HG03097 (cell line): ENCODE measurements at regions not wholly inside any gene's neighbourhood (a gene's known extent, or its start where the extent isn't known, plus 50 kb on each side); places are given as distances from the start of the nearest gene placed in this dataset.
A peak's percentile ranks its signal among the peaks of the same experiment; 100 is the strongest.

Experiments
- ATAC-seq: cut with Tn5 transposase; IDR thresholded peaks from one replicate; pipeline ENCODE4 v1.9.1; 2021; ENCODE audit not compliant: unreplicated experiment, low FRiP score

GRCh38 chr13:48761256-48761655 lies 107.5 kb downstream of the CYSLTR2 start:
- no peak for ATAC-seq

- ATAC-seq, result peak; percentile 93
These were observed 115.5 kb downstream of the CYSLTR2 start for GRCh38 chr13:48769107-48769704.

- no peak for ATAC-seq
These were observed 116.6 kb downstream of the CYSLTR2 start for GRCh38 chr13:48770372-48770771.

- ATAC-seq, result no peak
These were observed 119.2 kb downstream of the CYSLTR2 start for GRCh38 chr13:48772908-48773307.

- no peak for ATAC-seq
These were observed 120.0 kb downstream of the CYSLTR2 start for GRCh38 chr13:48773531-48774275.

GRCh38 chr13:48775285-48775684 lies 121.6 kb downstream of the CYSLTR2 start:
- no peak for ATAC-seq

- ATAC-seq, result no peak
These were observed 122.1 kb downstream of the CYSLTR2 start for GRCh38 chr13:48775804-48776203.

- ATAC-seq, result no peak
These were observed 122.7 kb downstream of the CYSLTR2 start for GRCh38 chr13:48776401-48776800.

- ATAC-seq, result no peak
These were observed 124.9 kb downstream of the CYSLTR2 start for GRCh38 chr13:48778610-48779009.

GRCh38 chr13:48780713-48781341 lies 127.1 kb downstream of the CYSLTR2 start:
- no peak for ATAC-seq

- no peak for ATAC-seq
These were observed 128.7 kb downstream of the CYSLTR2 start for GRCh38 chr13:48782429-48782840.

GRCh38 chr13:48783181-48783630 lies 129.5 kb downstream of the CYSLTR2 start:
- no peak for ATAC-seq

- ATAC-seq, result no peak
These were observed 130.0 kb downstream of the CYSLTR2 start for GRCh38 chr13:48783695-48784230.

- ATAC-seq, result no peak
These were observed 131.3 kb downstream of the CYSLTR2 start for GRCh38 chr13:48784916-48785548.

- no peak for ATAC-seq
These were observed 136.5 kb downstream of the CYSLTR2 start for GRCh38 chr13:48790199-48790598.

- ATAC-seq, result no peak
These were observed 137.2 kb downstream of the CYSLTR2 start for GRCh38 chr13:48790966-48791365.

- ATAC-seq, result no peak
These were observed 143.4 kb downstream of the CYSLTR2 start for GRCh38 chr13:48797127-48797526.

- ATAC-seq, result no peak
These were observed 144.0 kb downstream of the CYSLTR2 start for GRCh38 chr13:48797761-48798160.

GRCh38 chr13:48798180-48798579 lies 144.5 kb downstream of the CYSLTR2 start:
- ATAC-seq, result no peak

GRCh38 chr13:48801255-48801654 lies 147.5 kb downstream of the CYSLTR2 start:
- ATAC-seq, result no peak
